ENCODE measurements at regions not wholly inside any gene's neighbourhood (a gene's known extent, or its start where the extent isn't known, plus 50 kb on each side); places are given as distances from the start of the nearest gene placed in this dataset.

GRCh38 chr3:24631481-24631880 is 136.8 kb upstream of the THRB start:
- Histone ChIP-seq H3K4me1 (ENCODE audit: low read depth) (no peaks in the 10 kb centered on the region), H3K36me3 (ENCODE audit: low read depth) (no peaks in the 10 kb centered on the region), H3K9me3 (peaks cover 3% of the 10 kb centered on the region), H3K4me3 (no peak overlapping the region)
- DNase-seq (no peak), ATAC-seq (no peak)
- no peak for TF ChIP-seq CTCF (IDR thresholded peaks at IDR 0.05)
- intact Hi-C loops (cut with DNase I, micrococcal nuclease) = no loop called here

- intact Hi-C loops (cut with DNase I, micrococcal nuclease) = no loop called here
- ATAC-seq = no peak
Observed at GRCh38 chr3:24639061-24639460, 144.4 kb upstream of the THRB start.

GRCh38 chr3:24639481-24640329 is 145.1 kb upstream of the THRB start:
- Histone ChIP-seq H3K9me3 (no peaks in the 10 kb centered on the region), H3K4me3 (no peak overlapping the region), H3K36me3 (ENCODE audit: low read depth) (no peaks in the 10 kb centered on the region), H3K4me1 (ENCODE audit: low read depth) (no peaks in the 10 kb centered on the region)
- ATAC-seq = no peak
- no peak for DNase-seq
- no peak for TF ChIP-seq CTCF (IDR thresholded peaks at IDR 0.05)
- intact Hi-C loops (cut with DNase I, micrococcal nuclease) = no loop called here

More at GRCh38 chr3:24639061-24639460, 144.4 kb upstream of the THRB start:
- Histone ChIP-seq H3K4me3 (no peak overlapping the region), H3K9me3 (peaks cover 3% of the 10 kb centered on the region), H3K36me3 (ENCODE audit: low read depth) (no peaks in the 10 kb centered on the region), H3K4me1 (ENCODE audit: low read depth) (no peaks in the 10 kb centered on the region)
- no peak for DNase-seq
- no peak for TF ChIP-seq CTCF (IDR thresholded peaks at IDR 0.05)

GRCh38 chr3:24640330-24640877 is 145.8 kb upstream of the THRB start:
- no peaks in the 10 kb centered on the region for H3K36me3 ChIP-seq (ENCODE audit: low read depth)
- peak; percentile 74 for ATAC-seq
- no peak overlapping the region for H3K4me3 ChIP-seq
- DNase-seq = peak in 1 of 3 donors; percentile 37
- intact Hi-C loops (cut with DNase I, micrococcal nuclease) = no loop called here
- H3K9me3 ChIP-seq = no peaks in the 10 kb centered on the region
- no peaks in the 10 kb centered on the region for H3K4me1 ChIP-seq (ENCODE audit: low read depth)
- TF ChIP-seq CTCF (IDR thresholded peaks at IDR 0.05) = no peak

- intact Hi-C loops (cut with DNase I, micrococcal nuclease) = no loop called here
- ATAC-seq (peak; percentile 64), DNase-seq (no peak)
- TF ChIP-seq CTCF (IDR thresholded peaks at IDR 0.05) = no peak
- H3K9me3 ChIP-seq = no peaks in the 10 kb centered on the region
- H3K36me3 ChIP-seq (ENCODE audit: low read depth) = no peaks in the 10 kb centered on the region
- no peaks in the 10 kb centered on the region for H3K4me1 ChIP-seq (ENCODE audit: low read depth)
- no peak overlapping the region for H3K4me3 ChIP-seq
Observed at GRCh38 chr3:24641628-24642027, 147.0 kb upstream of the THRB start.

Data from mucosa of descending colon (tissue), 3 donors.